ENCODE measurements at regions not wholly inside any gene's neighbourhood (a gene's known extent, or its start where the extent isn't known, plus 50 kb on each side); places are given as distances from the start of the nearest gene placed in this dataset.

GRCh38 chr11:87662287-87662686, 513.0 kb downstream of the RAB38 start:
- intact Hi-C loops (cut with DNase I, micrococcal nuclease) = no loop called here
- H3K4me1 ChIP-seq (ENCODE audit: low read depth) = no peaks in the 10 kb centered on the region
- no peak for TF ChIP-seq CTCF (IDR thresholded peaks at IDR 0.05)
- ATAC-seq = no peak
- H3K9me3 ChIP-seq = no peaks in the 10 kb centered on the region
- no peak overlapping the region for H3K4me3 ChIP-seq
- H3K36me3 ChIP-seq (ENCODE audit: low read depth) = no peaks in the 10 kb centered on the region
- no peak for DNase-seq

GRCh38 chr11:87660926-87661660, 514.1 kb downstream of the RAB38 start:
- no peak for TF ChIP-seq CTCF (IDR thresholded peaks at IDR 0.05)
- H3K4me1 ChIP-seq (ENCODE audit: low read depth) = no peaks in the 10 kb centered on the region
- ATAC-seq = no peak
- no peaks in the 10 kb centered on the region for H3K9me3 ChIP-seq
- intact Hi-C loops (cut with DNase I, micrococcal nuclease) = no loop called here
- H3K4me3 ChIP-seq = no peak overlapping the region
- DNase-seq = no peak
- no peaks in the 10 kb centered on the region for H3K36me3 ChIP-seq (ENCODE audit: low read depth)

- Histone ChIP-seq H3K9me3 (no peaks in the 10 kb centered on the region), H3K4me1 (ENCODE audit: low read depth) (no peaks in the 10 kb centered on the region), H3K4me3 (no peak overlapping the region), H3K36me3 (ENCODE audit: low read depth) (no peaks in the 10 kb centered on the region)
- TF ChIP-seq CTCF (IDR thresholded peaks at IDR 0.05) = no peak
- no peak for ATAC-seq
- DNase-seq = no peak
- intact Hi-C loops (cut with DNase I, micrococcal nuclease) = no loop called here
These were observed 515.4 kb downstream of the RAB38 start for GRCh38 chr11:87659807-87660206.

GRCh38 chr11:87645626-87646025, 529.6 kb downstream of the RAB38 start:
- ATAC-seq (no peak), DNase-seq (no peak)
- H3K4me3 ChIP-seq = no peak overlapping the region
- no peaks in the 10 kb centered on the region for H3K4me1 ChIP-seq (ENCODE audit: low read depth)
- intact Hi-C loops (cut with DNase I, micrococcal nuclease) = no loop called here
- H3K9me3 ChIP-seq = no peaks in the 10 kb centered on the region
- no peak for TF ChIP-seq CTCF (IDR thresholded peaks at IDR 0.05)
- no peaks in the 10 kb centered on the region for H3K36me3 ChIP-seq (ENCODE audit: low read depth)

- Histone ChIP-seq H3K4me1 (ENCODE audit: low read depth) (no peaks in the 10 kb centered on the region), H3K36me3 (ENCODE audit: low read depth) (no peaks in the 10 kb centered on the region), H3K9me3 (no peaks in the 10 kb centered on the region), H3K4me3 (no peak overlapping the region)
- TF ChIP-seq CTCF (IDR thresholded peaks at IDR 0.05) = no peak
- ATAC-seq = no peak
- DNase-seq = no peak
- intact Hi-C loops (cut with DNase I, micrococcal nuclease) = no loop called here
These were observed 535.4 kb downstream of the RAB38 start for GRCh38 chr11:87639753-87640364.
